NCI-H526 (cell line): ENCODE measurements at regions not wholly inside any gene's neighbourhood (a gene's known extent, or its start where the extent isn't known, plus 50 kb on each side); places are given as distances from the start of the nearest gene placed in this dataset.
A peak's percentile ranks its signal among the peaks of the same experiment; 100 is the strongest.
"Not testable (repeated sequence)": the region's sequence is repeated elsewhere in the genome, so short reads cannot be mapped to it uniquely, and the experiment has no call there.

ENCODE experiments used
- DNase-seq, 2 experiments: peaks; one replicate each; lab custom pipeline; 2025; lab: John Stamatoyannopoulos, UW

DNA sequence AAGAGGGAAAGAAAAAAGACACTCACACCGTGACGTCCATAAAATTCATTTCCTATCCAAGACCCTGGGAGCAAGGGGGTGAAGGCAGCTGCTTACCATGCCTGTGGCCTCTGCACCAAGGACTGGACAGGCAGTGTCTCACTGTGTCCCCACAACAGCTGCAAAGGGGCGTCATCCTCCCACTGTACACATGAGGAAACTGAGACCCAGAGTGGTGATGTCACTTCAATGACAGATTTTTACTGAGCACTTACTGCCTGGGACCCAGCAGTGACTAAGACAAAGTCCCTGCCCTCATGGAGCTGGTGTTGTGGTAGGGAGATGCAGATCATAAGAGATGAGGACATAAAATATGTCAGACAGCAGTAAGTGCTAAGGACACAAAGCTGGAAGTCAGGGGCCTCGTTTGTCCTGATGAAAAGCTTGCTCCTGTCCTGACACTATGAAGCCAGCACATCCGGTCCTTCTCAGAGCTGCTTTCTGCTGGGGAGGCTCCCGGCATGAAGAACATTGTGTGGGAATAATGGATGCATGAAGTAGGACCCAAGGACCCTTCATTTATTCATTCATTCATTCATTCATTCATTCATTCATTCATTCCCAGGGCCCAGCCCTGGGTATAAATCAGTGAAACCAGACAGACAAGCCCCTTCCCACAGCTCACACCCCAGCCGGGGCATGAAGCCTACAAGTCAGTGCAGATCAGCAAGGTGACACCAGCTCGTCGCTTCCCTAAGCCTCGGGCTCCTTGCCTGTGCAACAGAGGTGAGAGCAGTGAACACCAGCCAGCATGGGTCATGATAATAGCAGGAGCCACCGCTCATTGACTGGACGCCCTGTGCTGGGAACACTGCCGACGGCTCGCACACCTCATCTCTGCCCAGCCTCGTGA, 473.7 kb downstream of the MATN1 start:
- DNase-seq: no peak

DNA sequence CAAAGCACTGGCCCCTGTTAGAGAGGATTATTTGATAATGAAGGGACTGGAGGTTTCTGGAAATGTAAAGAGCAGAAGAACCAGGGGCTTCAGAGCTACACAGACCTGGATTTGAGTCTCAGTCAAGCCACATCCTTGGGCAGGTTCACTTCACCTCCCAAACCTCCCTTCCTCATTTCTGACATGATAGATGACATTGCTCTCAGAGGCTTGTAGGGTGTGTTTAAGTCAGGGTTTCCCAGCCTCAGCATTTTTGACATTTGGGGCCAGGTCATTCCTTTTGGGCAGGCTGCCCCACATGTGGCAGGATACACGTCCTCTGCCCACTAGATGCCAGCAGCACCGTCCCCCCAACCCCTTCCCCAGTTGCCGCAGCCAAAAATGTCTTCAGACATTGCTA, 474.6 kb downstream of the MATN1 start:
- no peak for DNase-seq

- no peak for DNase-seq
Observed at GRCh38 chr1:30248373-30248772, 475.0 kb downstream of the MATN1 start.

- DNase-seq: no peak
Observed at GRCh38 chr1:30244801-30245200, 478.6 kb downstream of the MATN1 start.

- no peak for DNase-seq
Observed at GRCh38 chr1:30242722-30243457, 480.5 kb downstream of the MATN1 start.

- no peak for DNase-seq
Observed at GRCh38 chr1:30242168-30242567, 481.2 kb downstream of the MATN1 start.

- DNase-seq: no peak
Observed at GRCh38 chr1:30241681-30242080, 481.7 kb downstream of the MATN1 start.

DNA sequence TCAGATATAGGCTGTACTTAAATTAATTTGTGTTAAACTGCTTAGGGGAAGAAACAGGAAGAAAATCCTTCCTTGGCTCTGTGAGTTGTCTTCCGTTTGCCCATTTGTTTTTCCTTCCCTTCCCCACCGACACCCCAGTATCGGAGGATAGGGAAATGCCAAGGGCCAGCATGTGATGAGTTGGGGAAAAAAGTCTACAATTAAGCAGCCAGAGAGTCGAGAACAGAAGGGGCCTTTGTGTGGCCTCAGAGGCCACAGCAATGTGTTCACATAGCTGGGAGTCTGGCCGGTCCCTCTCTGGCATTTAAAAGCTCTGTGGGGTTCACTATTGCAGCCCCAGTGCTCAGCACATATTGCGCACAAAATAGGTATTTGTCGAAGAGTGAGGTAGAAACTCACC, 489.3 kb downstream of the MATN1 start:
- DNase-seq: no peak

GRCh38 chr1:30232288-30232899, 491.0 kb downstream of the MATN1 start:
- DNase-seq: peak; percentile 37 to 60

GRCh38 chr1:30229960-30230359, 493.4 kb downstream of the MATN1 start:
- DNase-seq: no peak

DNA sequence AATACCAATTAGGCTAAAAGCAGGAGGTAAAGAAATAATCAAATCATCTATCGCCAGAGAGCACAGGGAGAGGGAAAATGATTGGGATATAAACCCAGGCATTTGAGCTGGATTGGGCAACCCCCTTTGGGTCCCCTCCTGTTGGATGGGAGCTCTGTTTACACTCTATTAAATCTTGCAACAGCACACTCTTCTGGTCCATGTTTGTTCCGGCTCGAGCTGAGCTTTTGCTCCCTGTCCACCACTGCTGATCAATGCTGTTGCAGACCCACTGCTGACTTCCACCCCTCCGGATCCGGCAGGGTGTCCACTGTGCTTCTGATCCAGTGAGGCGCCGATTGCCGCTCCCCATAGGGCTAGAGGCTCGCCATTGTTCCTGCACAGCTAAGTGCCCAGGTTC, 493.8 kb downstream of the MATN1 start:
- no peak for DNase-seq

DNA sequence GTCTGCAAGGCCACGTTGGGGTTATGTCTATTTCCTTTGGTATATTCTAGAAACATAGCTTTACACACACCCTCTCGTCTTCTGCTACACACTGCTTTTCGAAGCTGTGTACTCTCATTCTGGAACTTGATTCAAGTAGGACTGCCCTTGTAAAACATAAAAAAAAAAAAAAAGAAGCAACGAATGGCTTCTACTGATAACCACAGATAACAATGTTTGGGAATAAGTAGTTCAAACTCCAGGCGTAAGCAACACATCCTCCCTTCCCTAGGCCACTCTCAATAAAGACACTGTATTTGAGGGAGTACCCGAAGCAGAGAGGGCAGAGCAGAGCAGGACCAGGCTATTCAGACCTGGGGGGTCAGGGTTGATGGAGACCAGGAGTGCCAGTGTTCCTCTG, 496.7 kb downstream of the MATN1 start:
- no peak for DNase-seq

DNA sequence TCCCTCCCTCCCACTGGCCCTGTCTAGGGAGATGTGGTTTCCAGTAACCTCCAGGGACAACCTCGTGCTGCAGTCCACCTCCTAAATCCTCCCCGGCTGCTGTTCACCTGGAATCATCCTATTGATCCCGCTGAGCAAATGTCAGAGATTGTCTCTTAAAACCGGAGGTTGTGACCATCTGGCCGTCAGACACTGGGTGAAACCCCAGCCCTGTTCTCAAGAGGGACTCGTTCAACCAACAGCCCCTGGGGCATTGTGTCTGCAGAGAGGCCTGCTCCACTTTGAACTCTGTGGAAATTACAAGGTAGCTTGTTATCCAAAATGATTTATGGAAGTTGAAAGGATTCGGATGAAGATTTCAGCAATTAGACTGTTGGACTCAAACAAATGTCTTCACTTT, 498.0 kb downstream of the MATN1 start:
- no peak for DNase-seq

GRCh38 chr1:30219675-30220074, 503.7 kb downstream of the MATN1 start:
- DNase-seq: no peak

DNA sequence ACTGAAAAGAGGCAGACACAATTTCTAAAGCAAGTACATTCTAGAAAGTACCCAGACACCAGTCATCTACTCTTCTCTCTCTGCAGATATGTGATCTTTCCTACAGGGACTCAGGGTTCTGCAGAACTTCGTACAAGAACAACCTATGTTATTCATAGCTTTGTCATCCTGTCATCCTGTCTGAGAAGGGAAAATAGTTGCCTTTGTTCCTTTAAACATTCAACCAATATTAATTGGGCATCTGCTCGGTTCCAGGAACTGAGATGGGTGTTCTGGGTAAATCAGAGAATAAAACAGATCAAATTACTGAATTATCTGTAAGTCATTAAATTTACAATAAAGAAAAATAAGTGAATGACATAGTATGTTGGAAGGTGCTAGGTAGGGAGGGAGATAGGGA, 504.9 kb downstream of the MATN1 start:
- no peak for DNase-seq

DNA sequence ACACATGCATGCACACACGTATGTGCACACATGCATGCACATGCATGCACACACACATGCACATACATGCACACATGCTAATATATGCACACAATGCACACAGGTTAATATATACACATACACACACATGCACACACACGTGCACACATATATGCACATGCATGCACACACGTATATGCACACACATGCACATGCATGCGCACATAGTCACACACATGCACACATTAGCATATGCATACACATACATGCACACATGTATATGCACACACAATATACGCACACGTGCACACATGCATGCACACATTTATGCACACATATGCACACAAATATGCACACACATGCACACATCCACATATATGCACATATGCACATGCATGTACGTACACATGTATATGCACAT, 506.8 kb downstream of the MATN1 start:
- DNase-seq: no peak

GRCh38 chr1:30213936-30214335, 509.4 kb downstream of the MATN1 start:
- no peak for DNase-seq

DNA sequence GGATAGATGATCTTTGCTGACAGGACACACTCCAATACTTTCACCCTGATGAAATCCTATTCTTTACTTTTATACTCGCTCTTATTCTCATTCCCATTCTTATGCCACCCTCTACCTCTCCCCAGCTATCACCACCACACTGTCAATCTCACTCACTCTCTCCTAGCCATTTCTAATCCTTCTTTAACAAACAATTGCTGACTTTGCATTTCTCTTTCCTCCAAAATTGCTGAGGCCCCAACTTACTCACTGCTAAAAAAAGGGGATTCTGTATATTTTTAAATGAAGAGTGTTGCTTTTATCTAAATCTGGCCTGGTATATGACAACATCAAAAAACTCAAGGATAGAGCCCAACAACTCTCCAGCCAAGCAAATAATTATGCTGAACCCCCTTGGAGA, 515.4 kb downstream of the MATN1 start:
- DNase-seq: not testable (repeated sequence)

DNA sequence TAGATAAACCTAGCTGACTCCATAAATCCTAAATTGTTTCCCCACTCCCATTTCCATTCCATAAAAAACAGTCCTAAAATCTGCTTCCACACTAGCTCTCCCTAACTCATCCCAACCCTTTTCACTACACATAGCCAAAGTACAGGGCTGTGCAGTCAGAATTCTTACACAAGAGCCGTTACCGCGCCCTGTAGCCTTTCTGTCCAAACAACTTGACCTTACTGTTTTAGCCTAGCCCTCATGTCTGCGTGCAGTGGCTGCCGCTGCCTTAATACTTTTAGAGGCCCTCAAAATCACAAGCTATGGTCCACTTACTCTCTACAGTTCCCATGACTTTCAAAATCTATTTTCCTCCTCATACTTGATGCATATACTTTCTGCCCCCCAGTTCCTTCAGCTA, 516.8 kb downstream of the MATN1 start:
- DNase-seq: not testable (repeated sequence)

- not testable (repeated sequence) for DNase-seq
Observed at GRCh38 chr1:30204916-30205315, 518.5 kb downstream of the MATN1 start.

- DNase-seq: no peak
Observed at GRCh38 chr1:30201015-30201414, 522.4 kb downstream of the MATN1 start.

DNA sequence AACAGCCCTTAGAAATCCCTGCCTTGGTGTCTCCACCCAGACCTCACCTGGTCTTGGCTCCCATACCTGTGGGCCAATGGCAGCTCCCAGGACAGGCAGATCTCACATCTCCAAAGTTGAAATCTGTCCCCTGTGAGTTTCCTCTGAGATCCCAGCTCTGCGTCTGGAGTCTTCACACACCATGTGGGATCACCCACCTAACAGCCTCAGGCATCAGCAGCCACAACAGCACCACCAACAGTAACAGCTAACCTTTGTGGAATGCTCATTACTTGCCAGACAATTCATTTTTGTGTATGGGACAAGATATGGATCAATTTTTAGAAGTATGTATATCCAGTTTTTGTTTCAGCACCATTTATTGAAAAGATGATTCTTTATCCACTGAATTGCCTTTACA, 523.2 kb downstream of the MATN1 start:
- DNase-seq: no peak

- no peak for DNase-seq
Observed at GRCh38 chr1:30199563-30199962, 523.8 kb downstream of the MATN1 start.
